ENCODE measurements at regions not wholly inside any gene's neighbourhood (a gene's known extent, or its start where the extent isn't known, plus 50 kb on each side); places are given as distances from the start of the nearest gene placed in this dataset.

- Histone ChIP-seq H3K4me3 (replicated peaks in 1 of 3; ENCODE audit: low read depth in 2 of 3, low read length in 3 of 3) (no peak overlapping the region), H3K36me3 (replicated peaks in 1 of 2; ENCODE audit: control insufficient read depth in 1 of 2, insufficient read depth in 2 of 2, low read length in 2 of 2) (no peaks in the 10 kb centered on the region), H3K4me2 (replicated peaks; ENCODE audit: extremely low read depth, low read length, poor library complexity, severe bottlenecking) (no peak overlapping the region), H3K27ac (ENCODE audit: low read depth in 1 of 2, low read length in 2 of 2) (no peak overlapping the region), H4K20me1 (ENCODE audit: insufficient read depth, low read length) (no peaks in the 10 kb centered on the region), H2AFZ (ENCODE audit: insufficient read depth, low read depth, low read length, poor library complexity, severe bottlenecking) (no peak overlapping the region), H3K27me3 (ENCODE audit: control insufficient read depth in 2 of 2, insufficient read depth in 2 of 2, low read length in 2 of 2) (no peaks in the 10 kb centered on the region), H3K9me3 (replicated peaks in 1 of 2; ENCODE audit: control insufficient read depth in 1 of 2, insufficient read depth in 1 of 2, low read length in 2 of 2) (peaks cover 16 to 35% of the 10 kb centered on the region in 2 donors), H3K4me1 (ENCODE audit: control insufficient read depth in 1 of 2, insufficient read depth in 2 of 2, low read length in 2 of 2) (no peaks in the 10 kb centered on the region), H3K79me2 (ENCODE audit: insufficient read depth, low read length) (no peaks in the 10 kb centered on the region), H3K9ac (ENCODE audit: insufficient read depth, low read length, poor library complexity, severe bottlenecking) (no peak overlapping the region)
- Mint-ChIP-seq H3K36me3 (peaks cover 0 to 6% of the 10 kb centered on the region in 2 donors), H3K4me1 (peaks cover 8% of the 10 kb centered on the region), H3K27ac (no peak overlapping the region), H3K27me3 (ENCODE audit: low read depth in 3 of 3) (peaks cover 0 to 1% (median 0%) of the 10 kb centered on the region in 3 donors), H3K4me3 (no peak overlapping the region), H3K9me3 (peaks cover 29 to 37% (median 36%) of the 10 kb centered on the region in 7 donors)
- no peak for DNase-seq
- WGBS (ENCODE audit: insufficient coverage) = no CpG with 5 or more reads among the region's 2 CpGs
- TF ChIP-seq CTCF (IDR thresholded peaks at IDR 0.05) = no peak
- intact Hi-C loops (cut with micrococcal nuclease) = no loop called here
Observed at GRCh38 chr3:72223116-72223515, 438.2 kb upstream of the PROK2 start.

GRCh38 chr3:72222410-72222809 lies 437.5 kb upstream of the PROK2 start:
- H3K4me3 Mint-ChIP-seq = no peak overlapping the region
- H3K36me3 Mint-ChIP-seq = peaks cover 0 to 6% of the 10 kb centered on the region in 2 donors
- Histone ChIP-seq H3K36me3 (replicated peaks in 1 of 2; ENCODE audit: control insufficient read depth in 1 of 2, insufficient read depth in 2 of 2, low read length in 2 of 2) (no peaks in the 10 kb centered on the region), H3K79me2 (ENCODE audit: insufficient read depth, low read length) (no peaks in the 10 kb centered on the region), H3K4me1 (ENCODE audit: control insufficient read depth in 1 of 2, insufficient read depth in 2 of 2, low read length in 2 of 2) (no peaks in the 10 kb centered on the region), H3K27me3 (ENCODE audit: control insufficient read depth in 2 of 2, insufficient read depth in 2 of 2, low read length in 2 of 2) (no peaks in the 10 kb centered on the region), H3K27ac (ENCODE audit: low read depth in 1 of 2, low read length in 2 of 2) (no peak overlapping the region), H3K9ac (ENCODE audit: insufficient read depth, low read length, poor library complexity, severe bottlenecking) (no peak overlapping the region), H2AFZ (ENCODE audit: insufficient read depth, low read depth, low read length, poor library complexity, severe bottlenecking) (no peak overlapping the region), H3K9me3 (replicated peaks in 1 of 2; ENCODE audit: control insufficient read depth in 1 of 2, insufficient read depth in 1 of 2, low read length in 2 of 2) (peaks cover 20 to 35% of the 10 kb centered on the region in 2 donors), H3K4me2 (replicated peaks; ENCODE audit: extremely low read depth, low read length, poor library complexity, severe bottlenecking) (no peak overlapping the region), H3K4me3 (replicated peaks in 1 of 3; ENCODE audit: low read depth in 2 of 3, low read length in 3 of 3) (no peak overlapping the region), H4K20me1 (ENCODE audit: insufficient read depth, low read length) (no peaks in the 10 kb centered on the region)
- intact Hi-C loops (cut with micrococcal nuclease) = no loop called here
- 83% methylated on average over 1 of the region's 9 CpGs for WGBS (ENCODE audit: insufficient coverage)
- no peak for DNase-seq
- TF ChIP-seq CTCF (IDR thresholded peaks at IDR 0.05) = no peak
- H3K27me3 Mint-ChIP-seq (ENCODE audit: low read depth in 3 of 3) = peaks cover 0 to 1% (median under 1%) of the 10 kb centered on the region in 3 donors
- no peak overlapping the region for H3K27ac Mint-ChIP-seq
- peaks cover 2% of the 10 kb centered on the region for H3K4me1 Mint-ChIP-seq
- peaks cover 27 to 40% (median 35%) of the 10 kb centered on the region in 7 donors for H3K9me3 Mint-ChIP-seq
